Astrocyte (in vitro differentiated cells and primary cell): ENCODE measurements at regions not wholly inside any gene's neighbourhood (a gene's known extent, or its start where the extent isn't known, plus 50 kb on each side); places are given as distances from the start of the nearest gene placed in this dataset.

Experiments
- DNase-seq: peaks from one replicate; pipeline ENCODE4 v3.0.0-alpha.2; 2010; ENCODE audit warnings: low read depth
- FAIRE-seq: peaks from 2 replicates; lab custom pipeline; 2011; peaks lifted over from hg19 to GRCh38; lab: Jason Lieb, UNC
- H2AFZ ChIP-seq: 2 replicates; pipeline ENCODE4 v1.6.0; 2012; ENCODE audit warnings: low read depth, low read length, inconsistent platforms
- H3K27ac ChIP-seq: 2 replicates; pipeline ENCODE4 v1.5.1; 2011; ENCODE audit warnings: low read depth, low read length, inconsistent platforms
- H3K27me3 ChIP-seq: 2 replicates; pipeline ENCODE4 v1.6.0; 2011; ENCODE audit warnings: low read length, inconsistent platforms; ENCODE audit not compliant: insufficient read depth
- H3K36me3 ChIP-seq: 2 replicates; pipeline ENCODE4 v1.5.1; 2011; ENCODE audit warnings: low read length, inconsistent platforms; ENCODE audit not compliant: insufficient read depth
- H3K4me1 ChIP-seq: 2 replicates; pipeline ENCODE4 v1.5.1; 2011; ENCODE audit warnings: low read length, inconsistent platforms; ENCODE audit not compliant: insufficient read depth
- H3K4me2 ChIP-seq: 2 replicates; pipeline ENCODE4 v1.6.0; 2012; ENCODE audit warnings: low read length, inconsistent platforms
- H3K4me3 ChIP-seq: 2 replicates; pipeline ENCODE4 v1.5.1; 2011; ENCODE audit warnings: low read depth, mild to moderate bottlenecking, low read length, inconsistent platforms; ENCODE audit not compliant: insufficient read depth
- H3K79me2 ChIP-seq: 2 replicates; pipeline ENCODE4 v1.6.0; 2012; ENCODE audit warnings: mild to moderate bottlenecking, low read length, inconsistent platforms; ENCODE audit not compliant: insufficient read depth
- H3K9ac ChIP-seq: 2 replicates; pipeline ENCODE4 v1.6.0; 2012; ENCODE audit warnings: mild to moderate bottlenecking, low read length, inconsistent platforms
- H3K9me3 ChIP-seq: 2 replicates; pipeline ENCODE4 v1.5.1; 2012; ENCODE audit warnings: low read depth, mild to moderate bottlenecking, low read length, inconsistent platforms; ENCODE audit not compliant: insufficient read depth
- H4K20me1 ChIP-seq: 2 replicates; pipeline ENCODE4 v1.6.0; 2012; ENCODE audit warnings: low read length, inconsistent platforms; ENCODE audit not compliant: insufficient read depth
- H3K27ac Mint-ChIP-seq: one replicate; pipeline ENCODE4 v1.8.0; 2021; ENCODE audit warnings: mild to moderate bottlenecking, mixed read lengths; ENCODE audit not compliant: unreplicated experiment
- H3K27me3 Mint-ChIP-seq: one replicate; pipeline ENCODE4 v1.8.0; 2021; ENCODE audit warnings: low read depth, mixed read lengths; ENCODE audit not compliant: unreplicated experiment
- H3K36me3 Mint-ChIP-seq: one replicate; pipeline ENCODE4 v1.8.0; 2021; ENCODE audit warnings: low read depth, mixed read lengths; ENCODE audit not compliant: unreplicated experiment
- H3K4me1 Mint-ChIP-seq: one replicate; pipeline ENCODE4 v1.8.0; 2021; ENCODE audit warnings: low read depth, mixed read lengths; ENCODE audit not compliant: unreplicated experiment
- H3K4me3 Mint-ChIP-seq: one replicate; pipeline ENCODE4 v1.8.0; 2021; ENCODE audit warnings: mild to moderate bottlenecking, moderate library complexity, mixed read lengths; ENCODE audit not compliant: unreplicated experiment
- H3K9me3 Mint-ChIP-seq: one replicate; pipeline ENCODE4 v1.8.0; 2021; ENCODE audit warnings: mild to moderate bottlenecking, mixed read lengths; ENCODE audit not compliant: unreplicated experiment
- CTCF ChIP-seq: IDR thresholded peaks from 2 replicates; pipeline ENCODE4 v1.5.1; 2011; ENCODE audit warnings: low read depth, mild to moderate bottlenecking, inconsistent platforms, low read length, moderate library complexity; ENCODE audit not compliant: insufficient read depth
- EZH2 ChIP-seq: IDR thresholded peaks from 2 replicates; pipeline ENCODE4 v1.6.1; 2012; ENCODE audit warnings: mild to moderate bottlenecking, low read length, inconsistent platforms; ENCODE audit not compliant: insufficient read depth

GRCh38 chr3:61371123-61371522, 119.9 kb upstream of the FHIT start:
- DNase-seq (no peak), FAIRE-seq (no peak)
- H3K9me3 Mint-ChIP-seq, result peaks cover 9% of the 10 kb centered on the region
- H3K4me2 ChIP-seq, result no peak overlapping the region
- H3K4me1 ChIP-seq, result no peaks in the 10 kb centered on the region
- no peaks in the 10 kb centered on the region for H3K79me2 ChIP-seq
- no peak overlapping the region for H3K4me3 Mint-ChIP-seq
- no peaks in the 10 kb centered on the region for H4K20me1 ChIP-seq
- H3K27me3 ChIP-seq, result peaks cover 8% of the 10 kb centered on the region
- no peaks in the 10 kb centered on the region for H3K4me1 Mint-ChIP-seq
- H2AFZ ChIP-seq, result no peak overlapping the region
- H3K36me3 Mint-ChIP-seq, result no peaks in the 10 kb centered on the region
- no peak overlapping the region for H3K27ac ChIP-seq
- no peak overlapping the region for H3K4me3 ChIP-seq
- H3K9ac ChIP-seq, result no peak overlapping the region
- no peaks in the 10 kb centered on the region for H3K27me3 Mint-ChIP-seq
- no peak overlapping the region for H3K27ac Mint-ChIP-seq
- no peaks in the 10 kb centered on the region for H3K36me3 ChIP-seq
- H3K9me3 ChIP-seq, result no peaks in the 10 kb centered on the region
- peak; percentile 59 for TF ChIP-seq CTCF
- TF ChIP-seq EZH2, result no peak

DNA sequence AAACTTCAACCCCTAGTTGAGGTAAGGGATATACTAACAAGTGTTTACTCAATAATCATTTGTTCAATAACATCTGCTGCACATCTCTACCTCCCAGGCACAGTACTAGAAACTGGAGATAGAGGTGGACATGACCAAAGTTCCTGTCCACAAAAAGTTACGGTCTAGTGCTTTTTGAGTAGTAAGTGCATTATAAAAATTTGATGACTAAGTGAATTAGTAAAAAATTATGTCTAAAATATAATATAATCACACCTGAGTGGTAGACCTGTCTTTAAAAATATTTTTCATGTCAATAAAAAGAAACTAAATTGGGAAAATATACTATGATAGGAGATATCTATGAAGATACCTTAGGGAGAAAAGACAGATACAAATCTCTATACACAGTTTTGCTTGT, 121.5 kb upstream of the FHIT start:
- FAIRE-seq (no peak), DNase-seq (no peak)
- no peak overlapping the region for H3K4me3 Mint-ChIP-seq
- H2AFZ ChIP-seq, result no peak overlapping the region
- no peaks in the 10 kb centered on the region for H3K36me3 Mint-ChIP-seq
- H3K27me3 Mint-ChIP-seq, result no peaks in the 10 kb centered on the region
- no peak overlapping the region for H3K27ac ChIP-seq
- TF ChIP-seq EZH2 (no peak), CTCF (no peak)
- no peaks in the 10 kb centered on the region for H4K20me1 ChIP-seq
- no peak overlapping the region for H3K4me2 ChIP-seq
- H3K9me3 Mint-ChIP-seq, result peaks cover 1% of the 10 kb centered on the region
- no peaks in the 10 kb centered on the region for H3K36me3 ChIP-seq
- H3K27me3 ChIP-seq, result peaks cover 8% of the 10 kb centered on the region
- no peaks in the 10 kb centered on the region for H3K9me3 ChIP-seq
- no peaks in the 10 kb centered on the region for H3K4me1 ChIP-seq
- no peak overlapping the region for H3K9ac ChIP-seq
- H3K4me3 ChIP-seq, result no peak overlapping the region
- no peak overlapping the region for H3K27ac Mint-ChIP-seq
- no peaks in the 10 kb centered on the region for H3K4me1 Mint-ChIP-seq
- H3K79me2 ChIP-seq, result no peaks in the 10 kb centered on the region

DNA sequence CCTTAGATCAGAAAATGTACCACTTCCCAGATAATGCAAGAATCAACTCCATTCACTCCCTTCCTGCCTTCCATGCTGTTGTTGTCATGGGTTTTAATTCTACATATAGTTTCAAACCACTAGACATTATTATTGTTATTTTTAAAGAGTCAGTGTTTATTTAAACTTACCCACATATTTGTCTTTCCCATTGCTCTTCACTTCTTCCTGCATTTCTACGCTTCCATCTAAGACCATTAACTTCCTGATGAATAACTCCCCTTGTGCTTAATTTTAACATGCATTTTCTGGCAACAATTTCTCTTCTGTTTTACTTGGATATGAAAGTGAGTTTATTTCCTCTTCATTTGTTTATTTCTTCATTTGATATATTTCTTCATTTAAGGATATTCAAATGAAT, 127.1 kb upstream of the FHIT start:
- H3K79me2 ChIP-seq, result no peaks in the 10 kb centered on the region
- no peak overlapping the region for H3K27ac ChIP-seq
- no peaks in the 10 kb centered on the region for H3K36me3 Mint-ChIP-seq
- H4K20me1 ChIP-seq, result no peaks in the 10 kb centered on the region
- no peak for TF ChIP-seq EZH2
- TF ChIP-seq CTCF, result no peak
- H3K27ac Mint-ChIP-seq, result no peak overlapping the region
- peaks cover 10% of the 10 kb centered on the region for H3K27me3 ChIP-seq
- no peaks in the 10 kb centered on the region for H3K9me3 Mint-ChIP-seq
- no peak overlapping the region for H3K4me2 ChIP-seq
- no peaks in the 10 kb centered on the region for H3K27me3 Mint-ChIP-seq
- no peak for FAIRE-seq
- H3K4me3 ChIP-seq, result no peak overlapping the region
- peak; percentile 10 for DNase-seq
- no peak overlapping the region for H3K9ac ChIP-seq
- no peaks in the 10 kb centered on the region for H3K4me1 Mint-ChIP-seq
- H2AFZ ChIP-seq, result no peak overlapping the region
- H3K4me3 Mint-ChIP-seq, result no peak overlapping the region
- H3K4me1 ChIP-seq, result no peaks in the 10 kb centered on the region
- no peaks in the 10 kb centered on the region for H3K9me3 ChIP-seq
- H3K36me3 ChIP-seq, result no peaks in the 10 kb centered on the region
